Spinal cord (tissue), 9 donors: ENCODE measurements at regions not wholly inside any gene's neighbourhood (a gene's known extent, or its start where the extent isn't known, plus 50 kb on each side); places are given as distances from the start of the nearest gene placed in this dataset.

ENCODE experiments used
- DNase-seq, 6 donors: peaks; one replicate each; pipeline versions ENCODE4 v3.0.0 to v3.0.0-alpha.2; 2013 to 2015; ENCODE audit warnings: low spot score in 6 of 6, low read depth in 4 of 6
- H3K27ac ChIP-seq: one replicate; pipeline ENCODE4 v1.5.1; 2013; ENCODE audit warnings: low read depth, low read length, control low read depth
- H3K27me3 ChIP-seq: one replicate; pipeline ENCODE4 v1.6.1; 2013; ENCODE audit warnings: low read length; ENCODE audit not compliant: control insufficient read depth, insufficient read depth
- H3K36me3 ChIP-seq: one replicate; pipeline ENCODE4 v1.6.1; 2013; ENCODE audit warnings: low read length; ENCODE audit not compliant: control insufficient read depth, insufficient read depth
- H3K4me1 ChIP-seq: one replicate; pipeline ENCODE4 v1.6.1; 2013; ENCODE audit warnings: low read length; ENCODE audit not compliant: control insufficient read depth, insufficient read depth
- H3K4me3 ChIP-seq: one replicate; pipeline ENCODE4 v1.5.1; 2013; ENCODE audit warnings: low read depth, low read length, control low read depth
- H3K9me3 ChIP-seq: one replicate; pipeline ENCODE4 v1.6.1; 2013; ENCODE audit warnings: low read length; ENCODE audit not compliant: control insufficient read depth, insufficient read depth
- WGBS: methylation state at CpG from one replicate; pipeline ENCODE4 v1.1.5; 2013; ENCODE audit warnings: missing lambda C conversion rate; ENCODE audit not compliant: insufficient coverage; 5-methylcytosine and 5-hydroxymethylcytosine counted together
- donor health status: healthy.

DNA sequence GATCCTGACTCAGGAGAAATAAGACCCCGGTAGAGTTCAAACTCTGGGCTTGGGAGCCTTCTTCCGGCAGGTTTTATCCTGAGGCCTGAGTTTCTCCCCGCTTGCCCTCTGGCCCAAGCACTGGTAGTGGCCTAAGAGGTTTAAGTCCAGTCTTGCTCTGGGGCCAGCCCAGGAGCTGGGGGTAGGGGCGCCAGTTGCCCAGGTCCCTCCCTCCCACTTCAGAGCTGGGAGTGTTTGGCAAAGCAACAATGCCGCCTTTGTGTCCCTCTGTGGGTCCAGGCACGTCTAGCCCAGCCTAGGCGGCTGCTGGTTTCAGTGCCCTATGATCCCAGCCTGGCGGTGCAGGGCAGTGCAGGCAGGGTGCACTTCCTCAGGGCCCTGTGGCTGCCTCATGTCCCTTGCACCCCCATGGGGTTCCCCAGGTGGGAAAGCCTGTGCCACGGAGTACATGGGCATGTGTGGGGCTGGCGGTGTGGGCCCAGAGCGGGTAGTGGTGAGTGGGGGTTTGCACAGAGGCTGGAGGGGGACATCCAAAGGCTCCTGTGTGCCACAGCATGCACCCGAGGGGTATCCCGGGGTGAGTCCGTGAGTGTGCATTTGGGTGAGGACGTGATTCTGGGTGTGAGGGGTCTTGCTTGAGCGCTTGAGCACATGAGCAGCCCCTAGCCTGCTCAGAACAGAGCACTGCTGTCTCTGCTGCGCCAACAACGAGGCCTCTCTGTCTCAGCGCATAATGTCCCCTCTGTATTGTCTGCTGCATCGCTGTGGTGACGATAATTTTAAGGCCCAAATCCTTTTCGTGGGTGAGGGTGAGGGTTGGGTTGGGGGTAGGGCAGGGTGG is 61.7 kb upstream of the PSD2 start:
- Histone ChIP-seq H3K4me1 (peaks cover 39% of the 10 kb centered on the region), H3K36me3 (no peaks in the 10 kb centered on the region), H3K27me3 (no peaks in the 10 kb centered on the region), H3K27ac (peak overlapping the region; percentile 98), H3K4me3 (no peak overlapping the region), H3K9me3 (no peaks in the 10 kb centered on the region)
- WGBS = 41% methylated on average over 20 of the region's 22 CpGs
- peak in 2 of 6 donors; percentile 81 to 91 for DNase-seq

DNA sequence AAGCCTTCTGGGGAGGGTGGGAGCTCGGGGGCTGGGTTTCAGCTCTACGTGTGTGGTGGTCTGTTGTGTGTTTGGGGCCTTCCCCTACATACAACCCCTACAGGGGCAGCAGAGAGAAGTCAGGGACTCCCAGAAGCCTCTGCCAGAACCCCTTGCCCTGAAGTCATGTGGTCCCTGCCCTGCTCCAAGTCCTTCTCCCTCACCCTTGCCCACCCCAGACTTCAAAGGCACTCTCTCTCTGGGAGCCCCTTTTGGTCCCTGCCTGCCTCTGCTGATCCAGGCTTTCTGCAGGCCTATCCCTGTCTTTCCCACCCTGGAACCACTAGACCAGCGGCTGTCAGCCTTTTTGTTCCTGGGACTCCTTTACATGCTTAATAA is 61.1 kb upstream of the PSD2 start:
- Histone ChIP-seq H3K36me3 (no peaks in the 10 kb centered on the region), H3K27me3 (no peaks in the 10 kb centered on the region), H3K4me3 (no peak overlapping the region), H3K4me1 (peaks cover 45% of the 10 kb centered on the region), H3K27ac (peak overlapping the region; percentile 98), H3K9me3 (no peaks in the 10 kb centered on the region)
- no peak for DNase-seq
- no CpG with 5 or more reads among the region's 3 CpGs for WGBS

DNA sequence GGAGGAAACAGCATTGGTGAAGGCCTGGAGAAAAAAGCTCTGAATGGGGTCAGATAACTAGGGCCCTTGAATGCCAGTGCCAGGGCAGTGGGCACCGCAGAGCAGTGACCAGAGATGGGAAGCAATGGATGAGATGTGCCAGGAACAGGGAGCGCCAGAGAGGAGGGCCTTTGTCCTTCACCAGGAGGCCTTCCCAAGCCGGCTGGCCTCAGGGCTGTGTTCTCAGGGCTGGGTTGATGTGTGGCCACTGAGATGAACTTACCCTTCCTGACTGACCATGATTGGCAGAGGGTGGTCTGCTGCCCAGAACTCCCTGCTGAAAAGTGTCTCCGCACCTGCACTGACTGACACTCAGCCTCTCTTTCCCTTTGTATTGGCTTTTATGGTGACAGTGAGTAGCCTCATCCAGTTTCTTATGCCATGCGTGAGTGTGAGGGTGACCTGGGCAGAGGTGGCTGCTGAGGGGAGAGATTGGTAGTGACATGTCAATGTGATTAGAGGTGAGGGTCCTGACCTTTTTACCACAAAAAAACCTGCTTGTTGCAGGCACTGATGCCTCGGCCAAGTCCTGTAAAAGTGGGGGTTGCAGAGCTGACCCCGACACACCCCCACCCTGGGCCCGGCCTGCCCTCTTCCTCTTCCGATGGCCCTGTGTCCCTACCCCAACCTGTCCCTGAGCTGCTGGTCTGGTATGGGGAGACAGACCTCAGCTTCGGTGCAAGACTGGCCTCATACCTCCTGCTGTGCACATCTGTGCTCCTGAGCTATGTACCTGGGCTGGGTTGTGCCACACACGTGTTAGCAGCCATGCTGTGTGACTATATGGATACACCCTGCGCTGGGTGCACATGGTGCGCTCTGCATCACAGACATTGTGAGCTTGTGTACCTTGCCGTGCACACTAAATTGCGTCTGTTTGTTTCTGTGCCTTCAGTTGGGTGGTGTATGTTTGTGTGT is 57.1 kb upstream of the PSD2 start:
- H3K27me3 ChIP-seq = no peaks in the 10 kb centered on the region
- H3K36me3 ChIP-seq = no peaks in the 10 kb centered on the region
- no peaks in the 10 kb centered on the region for H3K9me3 ChIP-seq
- peaks cover 63% of the 10 kb centered on the region for H3K4me1 ChIP-seq
- no peak for DNase-seq
- WGBS = 85% methylated on average over 13 of the region's 15 CpGs
- no peak overlapping the region for H3K4me3 ChIP-seq
- no peak overlapping the region for H3K27ac ChIP-seq

DNA sequence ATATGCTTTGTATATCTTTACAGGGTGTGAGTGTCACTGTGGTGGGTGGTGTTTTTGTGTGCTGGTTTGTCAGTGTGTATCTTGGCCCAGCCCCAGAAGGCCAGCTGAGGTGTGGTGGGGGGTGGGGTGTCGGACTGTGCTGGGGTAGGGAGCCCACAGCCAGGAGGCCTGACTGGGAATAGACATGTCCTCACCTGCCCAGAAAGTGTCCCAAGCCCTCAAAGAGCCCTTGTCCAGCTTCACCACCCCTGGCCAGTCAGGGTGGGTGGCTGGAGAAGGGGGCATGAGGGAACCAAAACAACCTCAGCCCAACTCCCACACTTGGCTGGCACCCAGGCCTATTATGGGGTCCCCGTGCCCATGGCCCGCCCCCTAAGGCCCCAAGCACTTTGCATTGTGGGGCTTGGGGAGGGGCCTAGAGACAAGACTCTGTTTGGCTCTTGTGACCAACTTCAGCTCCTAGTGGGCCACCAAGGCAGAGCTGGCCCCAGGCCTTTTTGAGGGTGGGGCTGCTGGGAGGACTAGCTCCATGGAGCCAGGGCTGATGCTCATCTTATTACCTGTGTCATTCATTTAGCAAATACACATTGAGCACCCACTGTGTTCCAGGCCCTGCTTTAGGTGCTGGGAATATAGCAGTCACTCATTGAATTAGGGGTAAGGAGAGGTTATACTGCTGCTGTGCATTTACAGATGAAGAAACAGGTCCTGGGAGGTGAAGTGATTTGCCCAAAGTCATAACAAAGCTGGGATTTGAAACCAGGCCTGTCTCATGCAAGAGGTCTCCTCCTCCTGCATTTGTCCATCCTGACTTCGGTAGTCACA is 56.2 kb upstream of the PSD2 start:
- Histone ChIP-seq H3K9me3 (no peaks in the 10 kb centered on the region), H3K27ac (no peak overlapping the region), H3K4me1 (peaks cover 63% of the 10 kb centered on the region), H3K27me3 (no peaks in the 10 kb centered on the region), H3K36me3 (no peaks in the 10 kb centered on the region), H3K4me3 (no peak overlapping the region)
- 69% methylated on average over 4 of the region's 4 CpGs for WGBS
- DNase-seq = no peak

DNA sequence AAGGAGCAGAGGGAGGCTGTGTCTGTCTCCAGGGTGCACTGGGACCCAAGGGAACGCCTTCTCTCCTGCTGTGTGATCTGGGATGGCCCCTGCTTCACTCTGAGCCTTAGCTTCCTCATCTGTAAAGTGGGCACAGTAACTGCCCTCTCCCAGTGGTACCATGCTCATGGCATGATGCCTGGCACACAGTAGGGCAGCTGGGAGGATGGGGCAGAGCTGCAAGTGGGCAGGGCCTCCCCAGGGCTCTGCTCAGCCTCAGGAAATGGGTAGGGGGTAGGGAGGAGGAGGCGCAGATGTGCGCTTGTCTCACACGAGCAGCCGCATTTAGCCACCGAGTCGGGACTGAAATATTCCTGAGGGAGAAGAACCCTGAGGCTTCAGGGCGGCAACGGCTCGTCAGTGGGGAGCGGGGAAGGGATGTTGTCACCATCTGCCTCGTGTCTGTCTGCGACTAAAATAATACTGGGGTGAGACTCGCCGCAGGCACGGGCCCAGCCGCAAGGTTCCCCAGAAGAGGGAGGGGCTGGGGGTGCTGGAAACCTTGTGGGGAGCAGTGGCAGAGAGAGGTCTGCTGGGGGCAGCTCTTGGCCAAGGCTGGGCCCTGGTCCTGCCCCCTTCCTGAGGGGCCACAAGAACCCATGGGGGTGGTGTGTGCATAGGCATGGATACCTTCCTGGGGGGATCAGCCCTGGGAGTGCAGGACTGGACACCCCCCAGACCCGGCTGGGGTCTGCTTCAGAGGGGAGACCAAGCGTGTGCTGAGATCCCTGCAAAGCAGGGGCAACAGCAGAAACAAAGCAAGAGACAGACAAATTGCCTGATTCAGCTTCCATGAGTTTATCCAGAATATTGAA is 55.2 kb upstream of the PSD2 start:
- H3K36me3 ChIP-seq = no peaks in the 10 kb centered on the region
- H3K27ac ChIP-seq = no peak overlapping the region
- no peaks in the 10 kb centered on the region for H3K27me3 ChIP-seq
- 51% methylated on average over 19 of the region's 19 CpGs for WGBS
- peaks cover 64% of the 10 kb centered on the region for H3K4me1 ChIP-seq
- peak in 1 of 6 donors; percentile 58 for DNase-seq
- H3K9me3 ChIP-seq = no peaks in the 10 kb centered on the region
- H3K4me3 ChIP-seq = no peak overlapping the region

DNA sequence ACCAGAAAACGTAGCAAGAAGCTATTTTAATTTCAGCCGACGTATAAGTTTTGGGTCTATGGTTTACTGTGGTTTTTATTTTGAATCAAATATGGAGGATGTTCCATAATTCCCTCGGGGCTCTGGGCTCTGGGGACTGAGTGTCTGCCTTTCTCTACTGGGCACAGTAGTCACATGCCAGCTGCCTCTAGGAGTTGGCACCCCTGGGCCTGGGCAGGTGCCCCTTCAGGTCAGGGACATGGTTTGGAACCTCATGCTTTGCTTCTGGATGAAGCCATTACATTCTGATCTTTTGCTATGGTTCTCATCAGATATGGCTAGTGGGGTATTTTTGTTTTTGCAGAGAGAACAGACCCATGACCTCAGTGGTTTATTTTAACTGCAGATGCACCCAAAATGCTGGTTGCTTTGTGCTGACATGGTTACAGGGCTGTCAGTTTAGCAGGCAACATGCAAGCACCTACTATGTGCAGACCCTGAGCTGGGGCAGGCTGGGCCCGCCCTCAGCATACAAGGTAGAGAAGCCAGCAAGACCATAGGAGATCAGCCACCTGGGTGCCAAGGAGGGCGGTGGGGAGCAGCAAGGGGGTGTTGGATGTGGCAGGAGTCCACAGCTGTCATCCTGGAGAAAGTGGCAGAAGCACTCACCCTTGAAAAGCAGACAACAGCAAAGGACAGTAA is 54.5 kb upstream of the PSD2 start:
- 90% methylated on average over 6 of the region's 6 CpGs for WGBS
- DNase-seq = no peak
- Histone ChIP-seq H3K36me3 (no peaks in the 10 kb centered on the region), H3K27me3 (peaks cover 3% of the 10 kb centered on the region), H3K4me1 (peaks cover 72% of the 10 kb centered on the region), H3K27ac (no peak overlapping the region), H3K9me3 (no peaks in the 10 kb centered on the region), H3K4me3 (no peak overlapping the region)

DNA sequence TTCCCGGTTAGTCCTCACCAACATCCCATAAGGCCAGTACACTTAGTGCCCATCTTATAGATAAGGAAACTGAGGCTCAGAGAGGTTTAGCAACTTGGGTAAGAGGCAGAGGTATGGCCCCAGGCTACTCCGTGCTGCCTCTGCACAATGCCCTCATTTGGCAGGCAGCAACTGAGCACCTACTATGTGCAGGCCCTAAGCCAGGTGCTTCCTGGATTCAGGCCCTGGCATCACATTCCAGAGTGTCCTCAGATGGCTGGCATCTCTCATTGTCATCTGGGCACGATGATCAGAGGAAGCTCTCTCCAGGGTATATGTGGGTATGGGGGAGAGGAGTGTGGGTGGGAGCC is 53.8 kb upstream of the PSD2 start:
- H3K9me3 ChIP-seq = no peaks in the 10 kb centered on the region
- WGBS = 66% methylated on average over 2 of the region's 3 CpGs
- DNase-seq = no peak
- no peaks in the 10 kb centered on the region for H3K36me3 ChIP-seq
- H3K27ac ChIP-seq = no peak overlapping the region
- H3K4me3 ChIP-seq = no peak overlapping the region
- H3K4me1 ChIP-seq = peaks cover 78% of the 10 kb centered on the region
- H3K27me3 ChIP-seq = peaks cover 3% of the 10 kb centered on the region

DNA sequence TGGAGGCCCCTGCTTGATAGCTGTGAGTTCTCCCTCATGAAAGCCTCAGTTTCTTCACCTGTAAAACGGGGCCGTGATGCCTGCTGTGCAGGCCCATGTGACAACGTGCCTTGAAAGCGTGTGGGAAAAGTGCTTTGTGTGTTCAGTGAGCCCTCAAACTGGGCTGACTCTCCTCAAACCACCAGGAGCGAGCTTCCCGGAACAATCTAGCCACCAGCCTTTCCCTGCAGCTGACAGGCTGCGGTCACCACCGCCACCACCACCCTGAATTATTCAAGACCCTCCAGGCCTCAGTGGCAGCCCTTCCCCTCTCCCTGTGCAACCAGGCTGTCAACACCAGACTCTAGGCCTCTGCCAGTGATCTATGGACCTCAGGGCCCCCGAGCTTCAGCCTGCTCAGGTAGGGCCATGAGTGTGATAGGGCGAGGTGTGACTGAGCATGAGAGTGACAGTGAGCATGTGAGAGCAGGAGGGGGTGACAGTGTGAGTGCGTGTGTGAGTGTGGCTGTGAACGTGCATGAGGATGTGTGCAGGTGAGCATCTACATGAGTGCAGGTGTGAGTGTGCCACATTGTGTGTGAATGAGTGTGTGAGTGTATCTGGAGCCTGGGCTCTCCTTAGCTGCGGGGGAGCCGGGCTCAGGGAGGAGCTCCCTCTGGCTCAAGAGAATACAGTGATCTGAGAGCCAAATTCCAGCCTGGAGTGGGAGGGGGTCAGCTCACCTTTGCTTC is 53.3 kb upstream of the PSD2 start:
- Histone ChIP-seq H3K4me1 (peaks cover 84% of the 10 kb centered on the region), H3K27ac (no peak overlapping the region)
- WGBS = 79% methylated on average over 9 of the region's 14 CpGs

More for the DNA sequence above, 53.3 kb upstream of the PSD2 start:
- H3K36me3 ChIP-seq = no peaks in the 10 kb centered on the region
- no peaks in the 10 kb centered on the region for H3K9me3 ChIP-seq
- no peak overlapping the region for H3K4me3 ChIP-seq
- peaks cover 6% of the 10 kb centered on the region for H3K27me3 ChIP-seq
- no peak for DNase-seq
